Ectodermal cell (in vitro differentiated cells): ENCODE measurements at regions not wholly inside any gene's neighbourhood (a gene's known extent, or its start where the extent isn't known, plus 50 kb on each side); places are given as distances from the start of the nearest gene placed in this dataset.

Experiments used
- H3K27ac ChIP-seq: 2 replicates; pipeline ENCODE4 v1.7.0; 2013; ENCODE audit warnings: mild to moderate bottlenecking, low read depth, low read length; ENCODE audit not compliant: insufficient read depth, poor library complexity, severe bottlenecking
- H3K27me3 ChIP-seq: 2 replicates; pipeline ENCODE4 v1.7.0; 2013; ENCODE audit warnings: mild to moderate bottlenecking, low read length; ENCODE audit not compliant: insufficient read depth, control insufficient read depth, poor library complexity, severe bottlenecking
- H3K36me3 ChIP-seq: one replicate; pipeline ENCODE4 v1.7.0; 2013; ENCODE audit warnings: low read length; ENCODE audit not compliant: control insufficient read depth, insufficient read depth
- H3K4me1 ChIP-seq: one replicate; pipeline ENCODE4 v1.7.0; 2013; ENCODE audit warnings: low read length; ENCODE audit not compliant: control insufficient read depth, insufficient read depth
- H3K4me3 ChIP-seq: 2 replicates; pipeline ENCODE4 v1.7.0; 2013; ENCODE audit warnings: low read depth, low read length, control low read depth; ENCODE audit not compliant: insufficient read depth
- H3K9me3 ChIP-seq: 2 replicates; pipeline ENCODE4 v1.7.0; 2013; ENCODE audit warnings: mild to moderate bottlenecking, low read length, moderate library complexity; ENCODE audit not compliant: control insufficient read depth
- WGBS, 2 experiments: methylation state at CpG; one replicate each; pipeline ENCODE4 v1.1.7; 2013; ENCODE audit warnings: missing lambda C conversion rate in 2 of 2; 5-methylcytosine and 5-hydroxymethylcytosine counted together

- Histone ChIP-seq H3K27ac (no peak overlapping the region), H3K4me1 (no peaks in the 10 kb centered on the region), H3K27me3 (no peaks in the 10 kb centered on the region), H3K9me3 (no peaks in the 10 kb centered on the region), H3K36me3 (no peaks in the 10 kb centered on the region), H3K4me3 (no peak overlapping the region)
- 75 to 80% methylated on average over 3 of the region's 4 CpGs for WGBS, 2 experiments
Observed at GRCh38 chr3:55330355-55330754, 156.8 kb downstream of the WNT5A start.

GRCh38 chr3:55329849-55330248 is 157.3 kb downstream of the WNT5A start:
- Histone ChIP-seq H3K27me3 (no peaks in the 10 kb centered on the region), H3K9me3 (no peaks in the 10 kb centered on the region), H3K27ac (no peak overlapping the region), H3K4me1 (no peaks in the 10 kb centered on the region), H3K36me3 (no peaks in the 10 kb centered on the region), H3K4me3 (no peak overlapping the region)
- 100% methylated on average over 1 of the region's 1 CpG; no CpG with 5 or more reads in 1 of the 2 experiments for WGBS, 2 experiments

GRCh38 chr3:55327131-55327920 is 159.8 kb downstream of the WNT5A start:
- no peaks in the 10 kb centered on the region for H3K9me3 ChIP-seq
- H3K27ac ChIP-seq = no peak overlapping the region
- no peak overlapping the region for H3K4me3 ChIP-seq
- no peaks in the 10 kb centered on the region for H3K36me3 ChIP-seq
- no peaks in the 10 kb centered on the region for H3K4me1 ChIP-seq
- H3K27me3 ChIP-seq = no peaks in the 10 kb centered on the region
- WGBS, 2 experiments = 97 to 100% methylated on average over 1 to 2 of the region's 2 CpGs

GRCh38 chr3:55322638-55323037 is 164.5 kb downstream of the WNT5A start:
- Histone ChIP-seq H3K27ac (no peak overlapping the region), H3K36me3 (no peaks in the 10 kb centered on the region), H3K4me1 (no peaks in the 10 kb centered on the region), H3K27me3 (no peaks in the 10 kb centered on the region), H3K9me3 (no peaks in the 10 kb centered on the region), H3K4me3 (no peak overlapping the region)
- WGBS, 2 experiments = 72 to 90% methylated on average over 7 of the region's 7 CpGs

- Histone ChIP-seq H3K27me3 (no peaks in the 10 kb centered on the region), H3K9me3 (no peaks in the 10 kb centered on the region), H3K4me1 (no peaks in the 10 kb centered on the region), H3K4me3 (no peak overlapping the region), H3K27ac (no peak overlapping the region), H3K36me3 (no peaks in the 10 kb centered on the region)
- WGBS, 2 experiments = 91 to 93% methylated on average over 1 of the region's 1 CpG
Observed at GRCh38 chr3:55320928-55321327, 166.2 kb downstream of the WNT5A start.

GRCh38 chr3:55315396-55315795 is 171.7 kb downstream of the WNT5A start:
- 75 to 81% methylated on average over 2 to 3 of the region's 3 CpGs for WGBS, 2 experiments
- H3K27ac ChIP-seq = no peak overlapping the region

GRCh38 chr3:55313666-55314065 is 173.4 kb downstream of the WNT5A start:
- no peaks in the 10 kb centered on the region for H3K27me3 ChIP-seq
- no peak overlapping the region for H3K4me3 ChIP-seq
- no peaks in the 10 kb centered on the region for H3K9me3 ChIP-seq
- H3K36me3 ChIP-seq = no peaks in the 10 kb centered on the region
- 93 to 95% methylated on average over 7 of the region's 7 CpGs for WGBS, 2 experiments
- no peaks in the 10 kb centered on the region for H3K4me1 ChIP-seq
- no peak overlapping the region for H3K27ac ChIP-seq

More at GRCh38 chr3:55315396-55315795, 171.7 kb downstream of the WNT5A start:
- no peaks in the 10 kb centered on the region for H3K27me3 ChIP-seq
- no peaks in the 10 kb centered on the region for H3K9me3 ChIP-seq
- no peaks in the 10 kb centered on the region for H3K4me1 ChIP-seq
- H3K36me3 ChIP-seq = no peaks in the 10 kb centered on the region
- no peak overlapping the region for H3K4me3 ChIP-seq

GRCh38 chr3:55309336-55309735 is 177.8 kb downstream of the WNT5A start:
- Histone ChIP-seq H3K4me1 (no peaks in the 10 kb centered on the region), H3K27ac (no peak overlapping the region), H3K9me3 (no peaks in the 10 kb centered on the region), H3K36me3 (no peaks in the 10 kb centered on the region), H3K27me3 (no peaks in the 10 kb centered on the region), H3K4me3 (no peak overlapping the region)
- WGBS, 2 experiments = 90% methylated on average over 3 of the region's 3 CpGs

- WGBS, 2 experiments = 91 to 99% methylated on average over 2 of the region's 2 CpGs
- H3K9me3 ChIP-seq = no peaks in the 10 kb centered on the region
Observed at GRCh38 chr3:55307622-55308021, 179.5 kb downstream of the WNT5A start.

GRCh38 chr3:55305696-55306485 is 181.2 kb downstream of the WNT5A start:
- 90 to 98% methylated on average over 5 of the region's 5 CpGs for WGBS, 2 experiments
- Histone ChIP-seq H3K36me3 (no peaks in the 10 kb centered on the region), H3K4me1 (no peaks in the 10 kb centered on the region), H3K27ac (no peak overlapping the region), H3K4me3 (no peak overlapping the region), H3K9me3 (no peaks in the 10 kb centered on the region), H3K27me3 (no peaks in the 10 kb centered on the region)

More at GRCh38 chr3:55307622-55308021, 179.5 kb downstream of the WNT5A start:
- Histone ChIP-seq H3K36me3 (no peaks in the 10 kb centered on the region), H3K27me3 (no peaks in the 10 kb centered on the region), H3K27ac (no peak overlapping the region), H3K4me1 (no peaks in the 10 kb centered on the region), H3K4me3 (no peak overlapping the region)
